Activated naive CD4-positive, alpha-beta T cell treated with anti-CD3 and anti-CD28 coated beads, Interleukin-2, amount 50 U/mL, for 24 hours (primary cell): ENCODE measurements at regions not wholly inside any gene's neighbourhood (a gene's known extent, or its start where the extent isn't known, plus 50 kb on each side); places are given as distances from the start of the nearest gene placed in this dataset.

Experiments used
- H3K27ac Mint-ChIP-seq: one replicate; pipeline ENCODE4 v1.8.0; 2021; ENCODE audit warnings: mild to moderate bottlenecking, mixed read lengths
- H3K27me3 Mint-ChIP-seq: one replicate; pipeline ENCODE4 v1.8.0; 2021; ENCODE audit warnings: mixed read lengths
- H3K36me3 Mint-ChIP-seq: one replicate; pipeline ENCODE4 v1.8.0; 2021; ENCODE audit warnings: mixed read lengths
- H3K4me1 Mint-ChIP-seq: one replicate; pipeline ENCODE4 v1.8.0; 2021; ENCODE audit warnings: mixed read lengths
- H3K4me3 Mint-ChIP-seq: one replicate; pipeline ENCODE4 v1.8.0; 2021; ENCODE audit warnings: mild to moderate bottlenecking, mixed read lengths
- H3K9me3 Mint-ChIP-seq: one replicate; pipeline ENCODE4 v1.8.0; 2021; ENCODE audit warnings: mixed read lengths

DNA sequence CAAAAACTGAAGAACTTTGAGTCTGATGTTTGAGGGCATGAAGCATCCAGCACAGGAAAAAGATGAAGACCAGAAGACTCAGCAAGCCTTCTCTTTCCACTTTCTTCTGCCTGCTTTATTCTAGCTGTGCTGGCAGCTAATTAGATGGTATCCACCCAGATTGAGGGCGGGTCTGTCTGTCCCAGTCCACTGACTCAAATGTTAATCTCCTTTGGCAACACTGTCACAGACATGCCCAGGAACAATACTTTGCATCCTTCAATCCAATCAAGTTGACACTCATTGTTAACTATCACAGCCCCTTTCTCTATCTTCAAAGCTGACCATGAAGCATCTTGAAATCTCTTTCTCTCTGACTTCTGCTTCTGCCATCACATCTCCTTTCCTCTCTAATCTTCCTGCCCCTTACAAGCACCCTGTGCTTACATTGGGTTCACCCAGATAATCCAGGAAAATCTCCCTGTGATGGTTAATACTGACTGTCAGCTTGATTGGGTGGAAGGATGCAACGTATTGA lies 115.9 kb upstream of the CDH13 start:
- H3K36me3 Mint-ChIP-seq: no peaks in the 10 kb centered on the region
- H3K4me3 Mint-ChIP-seq: no peak overlapping the region
- no peaks in the 10 kb centered on the region for H3K4me1 Mint-ChIP-seq
- H3K27ac Mint-ChIP-seq: no peak overlapping the region
- no peaks in the 10 kb centered on the region for H3K9me3 Mint-ChIP-seq
- H3K27me3 Mint-ChIP-seq: no peaks in the 10 kb centered on the region

DNA sequence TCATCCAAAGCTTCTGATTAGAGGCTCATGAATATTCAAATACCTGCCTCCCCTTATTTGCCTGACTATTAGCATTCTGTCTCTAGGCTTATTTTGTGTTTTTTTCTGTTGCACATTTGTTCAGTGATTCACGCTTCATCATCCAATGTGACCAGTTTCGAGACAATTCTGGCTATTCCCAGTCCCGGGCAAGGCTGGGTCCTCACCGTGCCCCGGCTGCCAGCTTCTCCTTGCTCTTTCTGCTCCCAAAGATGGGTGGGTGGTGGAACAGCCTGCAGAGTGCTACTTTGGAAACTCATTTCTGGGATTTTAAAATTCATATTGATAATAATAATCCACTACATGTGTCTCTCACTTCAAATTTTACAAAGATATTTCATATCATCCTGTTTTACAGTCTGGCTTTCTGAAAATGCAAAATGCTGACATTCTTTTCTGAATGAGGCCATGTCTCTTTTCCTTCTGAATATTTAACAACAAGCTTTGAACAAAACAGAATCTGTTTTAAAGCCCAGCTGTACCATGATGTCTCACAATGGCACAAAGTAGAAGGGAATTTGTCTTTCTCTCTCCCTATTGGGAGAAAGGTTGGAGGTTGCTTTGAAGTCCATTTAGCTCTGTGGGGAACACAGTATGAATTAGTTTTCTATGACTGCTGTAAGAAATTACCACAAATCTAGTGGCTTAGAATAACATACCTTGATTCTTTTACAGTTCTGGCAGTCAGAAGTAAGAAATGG lies 116.9 kb upstream of the CDH13 start:
- no peaks in the 10 kb centered on the region for H3K36me3 Mint-ChIP-seq
- no peaks in the 10 kb centered on the region for H3K4me1 Mint-ChIP-seq
- H3K27ac Mint-ChIP-seq: no peak overlapping the region
- no peaks in the 10 kb centered on the region for H3K9me3 Mint-ChIP-seq
- no peak overlapping the region for H3K4me3 Mint-ChIP-seq
- H3K27me3 Mint-ChIP-seq: no peaks in the 10 kb centered on the region

DNA sequence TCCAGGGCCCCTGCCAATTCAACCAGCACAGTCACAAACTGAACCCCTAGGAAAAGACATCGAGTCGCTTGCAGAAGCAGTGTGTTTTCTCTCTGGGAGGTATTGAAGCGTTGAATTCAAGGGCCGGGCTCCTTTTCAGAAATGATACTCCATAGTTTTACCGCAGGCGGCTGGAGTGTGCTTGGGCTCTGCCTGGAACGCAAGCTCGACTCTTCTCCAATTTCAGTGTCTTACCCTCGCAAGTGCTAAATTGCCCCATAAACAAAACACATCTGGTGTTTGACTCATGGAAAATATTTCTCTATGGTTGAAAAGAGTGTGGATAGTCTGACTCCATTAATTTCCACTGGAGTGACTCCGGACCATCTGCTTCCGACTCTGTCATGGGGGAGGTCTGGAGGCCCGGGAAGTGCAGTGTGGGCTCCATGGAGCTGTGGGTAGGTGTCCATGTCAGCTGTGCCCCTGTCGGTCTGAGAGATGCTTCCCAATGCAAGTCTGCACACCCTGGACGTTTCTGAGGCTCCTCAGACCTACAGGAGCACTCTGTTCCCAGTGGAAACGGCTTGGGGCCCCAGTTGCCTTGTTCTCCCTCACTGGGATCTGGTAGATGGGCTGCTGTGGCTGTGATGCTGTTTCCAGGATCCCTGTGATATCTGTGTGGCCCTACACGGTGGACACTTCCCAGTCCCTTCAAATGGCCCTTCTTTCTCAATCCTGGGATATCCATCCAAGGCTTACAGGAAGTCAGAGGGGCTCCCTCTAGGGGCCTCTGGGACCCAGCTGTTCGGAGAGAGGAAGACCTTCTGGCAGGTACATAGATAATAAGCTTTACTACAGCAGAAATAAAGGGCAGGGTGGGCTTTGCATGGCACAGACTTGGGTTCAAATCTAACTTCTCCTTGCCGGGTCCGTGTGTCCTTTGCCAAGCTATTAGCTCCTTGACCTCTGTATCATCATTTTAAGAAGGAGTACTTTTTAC lies 119.8 kb upstream of the CDH13 start:
- H3K36me3 Mint-ChIP-seq: no peaks in the 10 kb centered on the region
- no peaks in the 10 kb centered on the region for H3K4me1 Mint-ChIP-seq
- H3K9me3 Mint-ChIP-seq: no peaks in the 10 kb centered on the region
- H3K27ac Mint-ChIP-seq: no peak overlapping the region
- H3K4me3 Mint-ChIP-seq: no peak overlapping the region
- H3K27me3 Mint-ChIP-seq: peaks cover 2% of the 10 kb centered on the region

DNA sequence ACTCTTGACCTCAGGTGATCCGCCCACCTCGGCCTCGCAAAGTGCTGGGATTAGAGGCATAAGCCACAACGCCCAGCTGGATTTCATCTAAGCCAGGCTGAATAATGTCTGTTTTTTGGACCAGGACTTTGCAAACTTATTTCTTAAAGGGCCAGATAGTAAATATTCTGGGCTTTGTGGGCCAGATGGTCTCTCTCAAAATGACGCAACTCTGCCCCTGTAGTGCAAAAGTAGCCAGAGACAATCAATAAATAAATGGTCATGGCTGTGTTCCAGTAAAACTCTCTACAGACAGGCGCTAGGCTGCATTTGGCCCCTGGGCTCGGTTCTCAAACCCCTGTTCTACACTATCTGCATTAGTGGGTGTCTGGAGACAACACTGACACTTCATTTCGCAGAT lies 121.9 kb upstream of the CDH13 start:
- Mint-ChIP-seq H3K9me3 (no peaks in the 10 kb centered on the region), H3K36me3 (no peaks in the 10 kb centered on the region), H3K4me1 (no peaks in the 10 kb centered on the region), H3K27ac (no peak overlapping the region), H3K4me3 (no peak overlapping the region), H3K27me3 (peaks cover 2% of the 10 kb centered on the region)

DNA sequence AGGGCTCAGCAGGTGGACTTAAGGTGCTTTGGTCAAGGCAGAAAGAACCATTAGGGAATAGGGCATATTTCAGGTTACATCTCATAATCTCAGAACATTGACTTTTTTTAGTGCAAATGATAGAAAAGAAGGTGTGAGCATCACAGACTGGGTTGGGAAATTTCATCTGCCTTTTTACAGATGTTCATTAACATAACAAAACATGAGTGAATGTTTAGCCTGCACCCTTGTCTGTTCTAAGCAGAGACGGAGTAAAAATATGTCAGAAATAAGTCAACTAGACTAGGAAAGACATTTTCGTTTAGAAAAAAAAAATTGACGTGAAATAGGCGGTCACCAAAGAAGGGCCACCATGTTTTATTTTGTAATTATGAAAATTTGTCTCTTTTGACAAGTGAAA lies 127.5 kb upstream of the CDH13 start:
- Mint-ChIP-seq H3K4me3 (no peak overlapping the region), H3K4me1 (no peaks in the 10 kb centered on the region), H3K27me3 (peaks cover 3% of the 10 kb centered on the region), H3K36me3 (no peaks in the 10 kb centered on the region), H3K9me3 (no peaks in the 10 kb centered on the region), H3K27ac (no peak overlapping the region)

DNA sequence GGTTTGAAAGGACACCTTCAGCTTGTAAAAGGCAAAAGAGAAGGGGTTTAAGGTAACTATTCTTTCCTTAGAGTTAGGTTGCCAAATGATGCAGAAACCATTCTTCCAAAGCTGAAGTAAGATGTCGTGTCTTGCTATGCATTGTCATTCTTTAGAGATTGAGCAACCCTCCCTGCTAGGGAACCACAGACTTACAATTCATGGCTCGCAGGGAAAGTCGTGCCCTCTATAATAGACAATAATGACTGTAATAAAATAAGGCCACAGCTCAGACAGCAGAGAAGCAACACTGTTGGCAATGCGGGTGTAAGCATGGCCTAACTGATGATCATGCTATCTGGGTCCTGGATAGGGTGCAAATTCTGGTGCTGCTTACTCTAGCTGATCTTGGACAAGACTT lies 129.6 kb upstream of the CDH13 start:
- Mint-ChIP-seq H3K27me3 (peaks cover 2% of the 10 kb centered on the region), H3K27ac (no peak overlapping the region), H3K36me3 (no peaks in the 10 kb centered on the region), H3K4me3 (no peak overlapping the region), H3K9me3 (no peaks in the 10 kb centered on the region), H3K4me1 (no peaks in the 10 kb centered on the region)

DNA sequence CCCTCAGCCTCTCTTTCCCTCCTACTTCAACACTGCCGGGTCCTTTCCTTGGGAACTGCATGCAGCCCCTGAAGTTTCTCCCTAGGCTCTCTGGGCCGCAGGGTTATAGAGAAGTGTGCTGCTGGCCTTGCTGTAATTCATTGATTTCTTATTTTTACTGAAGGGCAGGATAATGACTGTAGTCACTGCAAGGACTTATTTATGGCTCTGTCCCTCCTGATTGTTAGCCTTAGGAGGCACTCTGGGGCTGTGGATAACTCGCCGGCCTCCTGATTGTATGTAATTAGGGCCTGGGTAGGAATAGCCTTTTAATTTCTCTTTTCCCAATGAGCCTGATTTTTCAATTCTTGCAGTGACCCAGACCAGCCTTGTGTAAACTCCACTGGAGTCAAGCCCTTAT lies 138.3 kb upstream of the CDH13 start:
- H3K4me3 Mint-ChIP-seq: no peak overlapping the region
- no peaks in the 10 kb centered on the region for H3K9me3 Mint-ChIP-seq
- no peaks in the 10 kb centered on the region for H3K36me3 Mint-ChIP-seq
- H3K27ac Mint-ChIP-seq: no peak overlapping the region
- peaks cover 5% of the 10 kb centered on the region for H3K27me3 Mint-ChIP-seq
- no peaks in the 10 kb centered on the region for H3K4me1 Mint-ChIP-seq

DNA sequence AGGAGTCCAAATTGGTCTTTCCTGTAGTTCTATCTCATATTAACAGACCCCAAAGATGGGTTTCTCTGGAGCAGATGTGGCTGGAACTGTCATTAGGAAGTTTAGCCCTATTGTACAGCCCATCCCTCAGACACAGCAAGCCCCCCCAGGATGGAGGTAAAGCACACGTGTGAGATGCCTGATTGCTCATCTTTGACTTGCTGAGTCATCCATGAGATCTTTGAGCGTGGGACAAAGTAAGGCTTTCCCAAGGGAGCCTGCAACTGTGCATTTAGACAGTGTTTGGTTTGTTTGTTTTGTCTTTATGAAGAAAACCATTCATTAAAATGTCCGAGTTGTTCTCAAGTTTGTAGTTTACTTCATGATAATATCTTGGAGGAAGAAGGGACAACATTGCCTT lies 145.3 kb upstream of the CDH13 start:
- H3K4me3 Mint-ChIP-seq: no peak overlapping the region
- H3K36me3 Mint-ChIP-seq: no peaks in the 10 kb centered on the region
- H3K4me1 Mint-ChIP-seq: no peaks in the 10 kb centered on the region
- H3K27ac Mint-ChIP-seq: no peak overlapping the region
- H3K27me3 Mint-ChIP-seq: peaks cover 6% of the 10 kb centered on the region
- no peaks in the 10 kb centered on the region for H3K9me3 Mint-ChIP-seq

DNA sequence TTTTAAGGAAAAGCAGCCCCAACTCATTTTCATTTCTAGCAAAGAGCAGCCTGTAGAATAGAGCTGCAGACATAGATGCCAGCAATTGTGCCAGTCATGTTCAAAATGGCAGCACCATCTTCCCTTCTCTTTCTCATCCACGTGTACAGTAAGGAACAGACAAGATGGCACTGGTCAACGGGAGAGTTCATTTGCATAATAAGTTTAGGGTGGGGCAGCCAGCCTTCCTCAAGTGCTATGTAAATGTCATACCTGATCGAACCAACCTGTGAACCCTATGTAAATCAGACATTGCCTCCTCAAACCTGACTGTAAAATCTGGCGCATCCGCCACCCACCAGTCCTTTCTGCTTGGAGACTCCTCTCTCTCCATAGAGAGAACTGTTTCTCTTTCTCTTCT lies 150.0 kb upstream of the CDH13 start:
- peaks cover 7% of the 10 kb centered on the region for H3K27me3 Mint-ChIP-seq
- H3K4me1 Mint-ChIP-seq: no peaks in the 10 kb centered on the region
- H3K27ac Mint-ChIP-seq: no peak overlapping the region
- H3K36me3 Mint-ChIP-seq: no peaks in the 10 kb centered on the region
- H3K9me3 Mint-ChIP-seq: no peaks in the 10 kb centered on the region
- H3K4me3 Mint-ChIP-seq: no peak overlapping the region

DNA sequence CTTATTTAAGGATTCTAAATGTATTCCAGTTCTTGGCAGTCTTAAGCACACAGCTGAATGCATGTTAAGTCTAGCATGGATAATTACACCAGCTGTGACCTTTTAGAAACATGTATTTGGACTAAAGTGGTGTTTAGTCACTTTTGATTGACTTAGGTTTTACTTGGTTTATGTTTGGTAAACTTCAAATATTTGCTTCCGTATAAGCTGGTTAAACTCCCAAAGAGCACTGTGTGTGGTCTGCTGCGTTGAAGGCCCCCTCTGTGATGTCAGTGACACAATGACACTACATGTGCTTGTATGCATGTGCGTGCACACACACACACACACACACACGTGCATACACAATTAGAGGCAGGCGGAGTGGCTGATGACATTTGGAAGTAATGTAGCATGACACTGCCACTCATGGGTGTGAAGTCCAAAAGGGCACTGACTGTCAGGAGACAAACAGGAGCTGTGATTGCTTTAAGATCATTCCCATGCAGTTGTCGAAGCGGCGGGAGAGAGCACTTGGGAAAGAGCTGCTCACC lies 156.1 kb upstream of the CDH13 start:
- no peaks in the 10 kb centered on the region for H3K36me3 Mint-ChIP-seq
- no peak overlapping the region for H3K4me3 Mint-ChIP-seq
- no peak overlapping the region for H3K27ac Mint-ChIP-seq
- H3K27me3 Mint-ChIP-seq: peaks cover 2% of the 10 kb centered on the region
- no peaks in the 10 kb centered on the region for H3K4me1 Mint-ChIP-seq
- no peaks in the 10 kb centered on the region for H3K9me3 Mint-ChIP-seq

DNA sequence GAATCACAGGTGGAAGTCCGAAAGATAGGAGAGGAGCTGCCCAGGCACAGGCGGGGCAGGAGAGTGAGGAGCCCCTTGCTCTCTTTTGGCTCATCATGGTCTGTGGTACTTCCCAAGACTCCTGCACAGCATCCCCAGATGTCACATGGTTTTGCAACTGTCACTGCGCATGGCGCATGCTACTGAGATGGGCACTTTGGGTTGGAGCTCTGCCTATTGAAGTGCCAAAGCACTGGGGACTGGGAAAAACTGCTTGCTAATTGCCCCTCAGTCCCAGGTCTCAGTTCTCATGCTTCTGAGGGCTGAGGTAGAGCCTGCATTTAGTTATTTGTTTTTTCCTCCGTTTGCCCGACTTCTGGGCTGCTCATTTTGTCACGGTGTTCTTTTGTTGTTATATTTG lies 156.8 kb upstream of the CDH13 start:
- Mint-ChIP-seq H3K27me3 (peaks cover 2% of the 10 kb centered on the region), H3K36me3 (no peaks in the 10 kb centered on the region), H3K27ac (no peak overlapping the region), H3K9me3 (no peaks in the 10 kb centered on the region), H3K4me1 (no peaks in the 10 kb centered on the region), H3K4me3 (no peak overlapping the region)

DNA sequence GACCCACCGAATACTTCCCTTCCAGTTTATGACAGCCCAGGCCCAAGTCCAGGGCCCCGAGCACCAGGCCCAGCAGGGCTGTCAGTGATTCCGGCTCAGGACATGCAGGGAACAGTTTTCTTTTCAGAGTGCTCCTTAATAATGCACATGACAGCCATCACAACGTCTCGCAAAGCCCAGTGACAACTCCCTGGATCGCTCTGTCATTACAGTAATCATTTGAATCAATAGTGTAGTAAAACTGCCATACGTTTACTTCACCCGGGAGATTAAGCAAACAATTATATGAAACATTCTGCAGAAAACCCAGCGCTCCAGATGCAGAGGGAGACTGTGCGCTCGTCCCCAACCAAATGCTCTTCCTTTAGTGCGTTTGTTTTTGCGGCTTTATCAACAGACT lies 162.6 kb upstream of the CDH13 start:
- Mint-ChIP-seq H3K36me3 (no peaks in the 10 kb centered on the region), H3K4me3 (no peak overlapping the region), H3K9me3 (no peaks in the 10 kb centered on the region), H3K4me1 (no peaks in the 10 kb centered on the region), H3K27ac (no peak overlapping the region), H3K27me3 (peaks cover 4% of the 10 kb centered on the region)

DNA sequence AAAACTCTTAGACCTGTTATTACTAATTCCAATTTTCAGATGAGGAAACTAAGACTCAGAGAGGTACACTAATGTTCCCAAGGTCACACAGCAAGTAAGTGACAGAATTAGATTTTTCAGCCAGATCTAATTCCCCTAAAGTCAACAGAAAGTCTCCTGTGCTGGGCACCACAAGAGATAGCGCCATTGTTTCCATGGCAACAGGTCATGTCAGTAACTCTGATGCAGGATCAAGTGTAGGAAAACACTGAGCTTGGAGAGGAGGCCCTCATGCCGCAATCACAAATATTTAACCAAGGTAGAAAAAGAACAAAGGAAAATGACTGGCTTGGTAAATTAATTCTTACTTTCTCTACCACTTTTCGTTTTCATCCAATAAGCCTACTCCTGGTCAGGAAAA lies 166.0 kb upstream of the CDH13 start:
- H3K4me3 Mint-ChIP-seq: no peak overlapping the region
- H3K27ac Mint-ChIP-seq: no peak overlapping the region
- no peaks in the 10 kb centered on the region for H3K4me1 Mint-ChIP-seq
- H3K36me3 Mint-ChIP-seq: no peaks in the 10 kb centered on the region
- no peaks in the 10 kb centered on the region for H3K9me3 Mint-ChIP-seq
- H3K27me3 Mint-ChIP-seq: peaks cover 7% of the 10 kb centered on the region

DNA sequence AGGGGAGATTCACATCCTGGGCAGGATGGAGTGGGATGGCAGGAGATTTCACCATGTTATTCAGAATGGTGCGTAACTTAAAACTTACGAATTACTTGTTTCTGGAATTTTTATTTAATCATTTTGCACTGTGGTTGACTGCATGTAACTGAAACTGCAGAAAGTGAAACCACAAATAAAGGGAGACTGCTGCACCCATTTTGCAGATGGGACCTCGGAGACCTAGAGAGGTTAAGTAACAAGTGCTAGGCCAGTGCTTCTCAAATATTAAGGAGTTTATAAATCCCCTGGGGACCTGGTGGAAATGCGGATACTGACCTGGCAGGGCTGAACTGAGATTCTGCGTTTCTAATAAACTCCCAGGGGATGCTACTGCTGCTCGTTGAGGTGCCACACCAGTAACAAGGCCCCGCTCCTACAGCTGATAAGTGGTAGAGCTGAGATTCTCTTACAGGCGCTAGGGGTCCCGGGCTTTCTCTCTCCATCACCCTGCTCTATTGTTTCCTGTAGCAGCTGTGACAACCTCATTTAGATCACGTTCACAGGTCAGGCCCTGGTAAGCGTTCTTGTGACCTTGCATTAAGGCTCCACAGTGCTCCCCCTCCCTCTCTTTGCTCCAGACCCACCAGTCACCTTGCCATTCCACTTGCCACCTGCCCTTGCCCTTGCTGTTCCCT lies 167.1 kb upstream of the CDH13 start:
- no peaks in the 10 kb centered on the region for H3K4me1 Mint-ChIP-seq
- no peaks in the 10 kb centered on the region for H3K36me3 Mint-ChIP-seq
- H3K9me3 Mint-ChIP-seq: no peaks in the 10 kb centered on the region
- H3K27ac Mint-ChIP-seq: no peak overlapping the region
- peaks cover 7% of the 10 kb centered on the region for H3K27me3 Mint-ChIP-seq
- no peak overlapping the region for H3K4me3 Mint-ChIP-seq

DNA sequence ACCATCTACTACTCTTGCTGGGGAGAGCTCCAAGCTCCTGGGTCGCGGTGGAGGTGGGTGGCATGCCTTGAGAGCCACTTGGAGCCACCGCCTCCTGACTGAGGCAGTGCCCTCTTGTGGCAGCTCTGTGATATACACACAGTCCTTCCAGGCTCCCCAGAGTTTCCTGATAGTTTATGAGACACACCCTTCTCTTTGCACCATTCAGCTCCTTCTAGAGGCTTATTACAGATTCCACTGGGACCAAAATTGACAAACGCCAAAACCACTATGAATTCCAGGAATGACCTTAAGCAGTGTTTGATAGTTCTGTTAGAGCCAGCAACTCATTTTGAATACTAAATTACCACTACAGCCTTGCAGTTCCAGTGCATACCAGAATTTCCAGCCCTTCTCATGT lies 170.1 kb upstream of the CDH13 start:
- no peaks in the 10 kb centered on the region for H3K9me3 Mint-ChIP-seq
- no peaks in the 10 kb centered on the region for H3K36me3 Mint-ChIP-seq
- no peak overlapping the region for H3K4me3 Mint-ChIP-seq
- H3K27me3 Mint-ChIP-seq: peaks cover 7% of the 10 kb centered on the region
- H3K4me1 Mint-ChIP-seq: no peaks in the 10 kb centered on the region
- H3K27ac Mint-ChIP-seq: no peak overlapping the region
